ENCODE measurements at regions not wholly inside any gene's neighbourhood (a gene's known extent, or its start where the extent isn't known, plus 50 kb on each side); places are given as distances from the start of the nearest gene placed in this dataset.

DNA sequence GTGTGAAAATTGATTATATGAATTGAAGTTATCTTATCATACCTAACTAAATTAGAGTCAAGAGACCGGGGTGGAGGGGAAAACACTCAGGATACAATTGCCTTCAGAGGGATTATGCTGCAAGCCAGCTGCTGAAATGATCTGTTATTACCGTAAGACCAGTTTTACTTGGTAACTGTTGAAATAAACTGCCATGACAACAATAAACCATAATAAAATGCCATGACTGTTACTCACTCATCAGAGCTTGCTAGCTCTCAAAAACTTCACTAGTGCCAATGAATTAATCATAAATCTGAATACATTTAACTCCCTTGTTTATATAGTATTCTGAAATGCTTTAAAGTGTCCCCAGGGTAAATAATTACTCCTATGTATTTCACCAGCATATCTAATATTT is 68.2 kb downstream of the CASP12 start:
- TF ChIP-seq, protein P1, sequence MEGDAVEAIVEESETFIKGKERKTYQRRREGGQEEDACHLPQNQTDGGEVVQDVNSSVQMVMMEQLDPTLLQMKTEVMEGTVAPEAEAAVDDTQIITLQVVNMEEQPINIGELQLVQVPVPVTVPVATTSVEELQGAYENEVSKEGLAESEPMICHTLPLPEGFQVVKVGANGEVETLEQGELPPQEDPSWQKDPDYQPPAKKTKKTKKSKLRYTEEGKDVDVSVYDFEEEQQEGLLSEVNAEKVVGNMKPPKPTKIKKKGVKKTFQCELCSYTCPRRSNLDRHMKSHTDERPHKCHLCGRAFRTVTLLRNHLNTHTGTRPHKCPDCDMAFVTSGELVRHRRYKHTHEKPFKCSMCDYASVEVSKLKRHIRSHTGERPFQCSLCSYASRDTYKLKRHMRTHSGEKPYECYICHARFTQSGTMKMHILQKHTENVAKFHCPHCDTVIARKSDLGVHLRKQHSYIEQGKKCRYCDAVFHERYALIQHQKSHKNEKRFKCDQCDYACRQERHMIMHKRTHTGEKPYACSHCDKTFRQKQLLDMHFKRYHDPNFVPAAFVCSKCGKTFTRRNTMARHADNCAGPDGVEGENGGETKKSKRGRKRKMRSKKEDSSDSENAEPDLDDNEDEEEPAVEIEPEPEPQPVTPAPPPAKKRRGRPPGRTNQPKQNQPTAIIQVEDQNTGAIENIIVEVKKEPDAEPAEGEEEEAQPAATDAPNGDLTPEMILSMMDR (IDR thresholded peaks at IDR 0.05): no peak
- TF ChIP-seq POLR2A (IDR thresholded peaks at IDR 0.05): no peak
- TF ChIP-seq POLR2AphosphoS5 (IDR thresholded peaks at IDR 0.05): no peak
